GM10266 (cell line): ENCODE measurements at regions not wholly inside any gene's neighbourhood (a gene's known extent, or its start where the extent isn't known, plus 50 kb on each side); places are given as distances from the start of the nearest gene placed in this dataset.

ENCODE experiments used
- DNase-seq: peaks from one replicate; pipeline ENCODE4 v3.0.0; 2012; ENCODE audit errors: extremely low spot score
- CTCF ChIP-seq: IDR thresholded peaks from 2 replicates; pipeline ENCODE4 v1.5.1; 2012; ENCODE audit warnings: mild to moderate bottlenecking, low read depth; ENCODE audit not compliant: control insufficient read depth, insufficient read depth; ENCODE audit errors: missing control alignments

- DNase-seq = no peak
- TF ChIP-seq CTCF = no peak
Measured at GRCh38 chr13:72521940-72522661, 205.3 kb downstream of the MZT1 start.

GRCh38 chr13:72514146-72514545 lies 213.3 kb downstream of the MZT1 start:
- TF ChIP-seq CTCF = no peak
- no peak for DNase-seq

GRCh38 chr13:72508392-72508791 lies 219.0 kb downstream of the MZT1 start:
- DNase-seq = no peak
- TF ChIP-seq CTCF = no peak

- no peak for TF ChIP-seq CTCF
- DNase-seq = no peak
Measured at GRCh38 chr13:72507416-72508199, 219.8 kb downstream of the MZT1 start.

GRCh38 chr13:72506706-72507105 lies 220.7 kb downstream of the MZT1 start:
- no peak for TF ChIP-seq CTCF
- DNase-seq = no peak

GRCh38 chr13:72505376-72505775 lies 222.1 kb downstream of the MZT1 start:
- DNase-seq = no peak
- TF ChIP-seq CTCF = no peak
